ENCODE measurements at regions not wholly inside any gene's neighbourhood (a gene's known extent, or its start where the extent isn't known, plus 50 kb on each side); places are given as distances from the start of the nearest gene placed in this dataset.

DNA sequence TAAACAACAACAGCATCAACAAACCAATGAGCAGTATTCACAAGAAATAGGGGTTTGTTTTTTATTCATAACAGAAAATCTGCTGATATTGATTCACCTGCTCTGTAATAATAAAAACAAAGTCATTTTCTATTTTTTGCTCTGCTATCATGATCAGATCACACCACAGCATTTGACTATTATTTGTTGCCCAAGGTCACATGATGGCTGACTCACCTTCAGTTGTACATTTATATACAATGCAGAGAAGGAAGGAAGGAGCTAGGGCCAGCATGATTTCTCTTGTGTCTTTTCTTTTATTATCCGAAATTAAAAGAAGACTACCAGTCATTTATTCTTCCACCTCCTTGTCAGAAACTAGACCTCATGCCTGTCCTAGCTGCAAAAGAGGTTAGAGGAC lies 1427.7 kb upstream of the CELF4 start:
- DNase-seq (ENCODE audit: low read depth in 2 of 2) = no peak

DNA sequence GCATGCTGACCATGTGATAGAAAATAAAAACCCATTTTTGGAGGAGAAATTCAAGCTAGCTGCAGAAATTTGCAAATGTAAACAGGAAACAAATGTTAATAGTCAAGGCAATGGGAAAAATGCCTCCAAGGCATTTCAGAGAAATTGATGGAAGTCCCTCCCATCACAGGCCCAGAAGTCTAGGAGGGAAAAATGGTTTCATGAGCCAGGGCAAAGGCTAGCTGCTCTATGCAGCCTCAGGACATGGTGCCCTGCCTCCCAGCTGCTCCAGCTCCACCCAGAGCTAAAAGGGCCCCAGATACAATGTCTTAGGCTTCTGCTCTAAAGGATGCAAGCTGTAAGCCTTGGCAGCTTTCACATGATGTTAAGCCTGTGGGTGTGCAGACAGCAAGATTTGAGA lies 1419.4 kb upstream of the CELF4 start:
- no peak for DNase-seq (ENCODE audit: low read depth in 2 of 2)

DNA sequence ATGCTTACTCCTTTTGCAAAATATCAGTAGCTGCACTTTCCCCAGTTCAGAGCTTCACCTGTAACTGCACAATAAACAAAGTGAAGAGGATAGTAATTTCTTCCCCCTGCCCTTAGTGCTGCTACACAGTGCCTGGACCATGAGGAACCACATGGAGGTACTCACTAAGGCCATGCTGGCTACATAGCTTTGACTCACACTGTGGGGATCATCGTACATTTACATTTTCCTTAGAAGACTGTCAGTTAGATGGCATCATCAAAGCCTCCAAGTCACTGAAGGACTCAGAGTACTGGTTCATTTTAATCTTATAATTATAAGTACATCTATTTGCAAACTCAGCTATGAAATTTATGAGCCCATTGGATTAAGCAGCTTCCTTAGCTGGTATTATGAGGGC lies 1416.5 kb upstream of the CELF4 start:
- DNase-seq (ENCODE audit: low read depth in 2 of 2) = no peak

DNA sequence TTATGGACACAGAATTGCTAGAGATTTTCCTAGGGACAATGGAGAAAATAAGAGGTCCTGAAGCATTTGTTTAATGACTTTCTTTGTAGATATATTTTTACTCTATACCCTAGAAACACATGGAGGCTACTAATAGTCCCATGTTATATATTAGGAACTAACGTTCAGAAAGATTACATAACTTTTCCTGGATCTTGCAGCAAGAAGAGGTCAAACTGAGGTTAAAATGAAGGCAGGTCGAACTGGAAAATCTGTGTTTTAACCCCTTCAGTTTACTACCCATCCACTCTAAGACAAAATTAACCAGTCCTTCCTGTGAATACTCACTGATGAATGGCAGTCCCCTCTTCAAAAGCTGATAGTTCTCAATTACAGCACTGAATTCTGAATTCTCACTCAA lies 1415.8 kb upstream of the CELF4 start:
- no peak for DNase-seq (ENCODE audit: low read depth in 2 of 2)

DNA sequence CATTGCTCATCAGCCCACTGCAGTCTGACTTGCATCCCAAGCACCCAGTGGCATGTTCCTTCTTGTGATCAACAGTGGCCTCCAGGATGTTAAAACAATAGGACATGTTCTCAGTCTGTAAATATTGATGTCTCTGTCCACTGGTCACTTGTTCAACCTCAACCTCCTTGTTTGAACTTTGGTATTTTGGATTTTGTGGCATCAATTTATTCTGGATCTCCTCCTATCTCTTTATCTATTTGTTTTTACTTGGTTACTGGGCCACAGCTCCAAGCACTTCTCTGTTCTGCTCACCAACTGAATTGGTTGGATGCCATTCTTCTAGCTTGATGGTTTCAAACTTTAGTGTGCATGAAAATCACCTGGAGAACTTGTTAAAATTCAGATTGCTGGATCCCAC lies 1414.8 kb upstream of the CELF4 start:
- DNase-seq (ENCODE audit: low read depth in 2 of 2) = no peak

DNA sequence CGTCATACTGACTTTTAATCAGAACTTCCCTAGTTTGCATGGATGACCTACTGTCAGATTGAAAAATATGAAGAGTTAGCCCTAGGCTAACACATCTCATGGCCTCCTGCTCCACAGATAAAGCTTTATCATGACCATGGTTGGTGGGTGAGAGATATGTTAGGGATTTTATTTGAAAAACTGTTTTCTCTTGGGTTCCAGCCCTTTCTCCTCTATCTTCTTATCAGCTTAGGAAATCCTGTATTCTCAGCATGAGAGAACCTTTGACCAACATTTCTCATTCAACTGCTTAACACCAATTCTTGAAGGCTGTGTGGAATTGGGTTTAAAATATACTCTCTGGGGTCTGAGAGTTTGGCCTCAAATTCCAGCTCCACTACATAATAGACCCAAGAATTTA lies 1407.0 kb upstream of the CELF4 start:
- no peak for DNase-seq (ENCODE audit: low read depth in 2 of 2)

DNA sequence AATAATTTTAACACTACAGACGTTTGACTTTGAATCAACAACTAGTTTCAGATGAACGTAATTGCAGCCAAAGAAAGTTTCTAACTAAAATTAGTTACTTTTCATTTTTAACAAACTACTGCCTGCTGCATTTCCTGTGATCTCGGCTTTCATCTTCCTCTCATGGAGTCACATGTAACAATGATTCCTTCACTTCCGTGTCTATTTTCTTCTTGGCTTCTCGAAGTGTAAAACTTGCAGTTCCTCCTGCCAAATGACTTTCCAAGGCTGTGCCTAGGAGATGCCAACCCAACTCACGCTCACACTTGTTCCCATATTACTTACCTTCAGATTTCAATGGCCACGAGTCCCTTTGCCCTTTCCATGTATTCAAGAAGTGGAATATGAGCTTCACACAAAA lies 1406.3 kb upstream of the CELF4 start:
- no peak for DNase-seq (ENCODE audit: low read depth in 2 of 2)

DNA sequence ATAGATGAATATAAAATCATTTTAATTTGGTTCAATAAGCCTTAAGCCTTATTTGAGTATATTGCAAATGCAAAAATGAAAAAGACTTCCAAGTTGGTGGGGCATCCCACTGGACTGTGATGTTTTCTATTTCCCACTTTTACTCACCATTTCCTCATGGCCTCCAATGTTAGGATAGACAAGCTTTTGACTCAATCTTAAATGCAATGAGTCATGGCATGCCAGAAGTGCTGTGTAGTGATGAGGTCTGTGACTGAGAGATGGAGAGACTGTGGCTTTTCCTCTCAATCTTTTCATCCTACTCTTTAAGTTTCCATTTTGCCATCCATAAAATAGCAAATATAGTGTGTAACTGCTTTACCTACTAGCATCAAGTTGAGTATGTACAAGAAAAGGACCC lies 1401.2 kb upstream of the CELF4 start:
- DNase-seq (ENCODE audit: low read depth in 2 of 2) = no peak

DNA sequence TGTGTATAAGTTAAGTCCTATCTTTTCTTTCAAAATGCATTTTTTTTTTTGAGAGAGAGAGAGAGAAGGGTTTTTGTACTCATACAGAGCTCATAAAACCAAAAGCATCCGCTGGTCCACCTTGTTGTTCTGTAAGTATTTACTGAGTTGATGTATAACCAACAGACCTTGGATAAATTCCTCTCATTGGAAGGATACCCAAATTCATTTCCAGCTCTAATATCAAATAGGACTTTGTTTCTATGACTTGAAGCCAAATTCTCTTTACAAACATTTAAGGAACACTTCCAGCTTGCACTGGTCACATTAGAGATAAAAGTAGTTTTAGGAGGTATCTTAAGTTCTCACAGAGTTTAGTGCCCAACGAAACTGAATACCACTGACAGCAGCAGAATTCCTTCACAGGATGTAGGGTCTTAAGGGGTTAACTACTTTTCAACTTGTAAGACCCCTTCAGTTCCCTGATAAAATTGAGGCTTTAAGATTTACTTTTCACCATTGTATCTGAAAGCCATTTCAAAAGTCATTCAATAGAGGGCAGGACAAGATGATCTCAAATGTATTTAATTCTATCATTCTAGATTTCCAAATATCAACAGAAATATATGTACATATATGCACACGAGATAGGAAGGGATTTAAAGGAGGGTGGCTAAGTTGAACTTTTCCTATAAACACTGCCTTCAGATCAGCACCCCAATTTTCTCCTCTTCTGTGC lies 1398.5 kb upstream of the CELF4 start:
- no peak for DNase-seq (ENCODE audit: low read depth in 2 of 2)

DNA sequence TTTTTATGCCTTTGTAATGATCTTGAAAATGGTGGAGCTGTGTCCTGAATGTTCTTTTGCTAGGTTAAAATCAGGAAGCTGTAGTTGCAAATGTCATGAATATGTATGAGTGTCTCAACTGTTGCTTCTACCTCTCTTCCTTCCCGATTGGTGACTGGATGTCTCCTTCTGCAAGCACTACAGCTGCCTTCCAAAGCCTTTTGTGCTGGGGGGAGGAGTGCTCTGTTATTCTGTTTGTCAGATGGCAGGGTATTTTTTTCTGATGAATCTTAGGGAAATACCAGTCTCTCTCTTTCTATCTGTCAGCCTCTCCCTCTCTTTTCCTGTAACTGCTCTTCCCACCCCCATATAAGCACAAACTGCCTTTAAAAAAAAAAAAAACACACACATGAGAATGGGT lies 1396.3 kb upstream of the CELF4 start:
- DNase-seq (ENCODE audit: low read depth in 2 of 2) = no peak

DNA sequence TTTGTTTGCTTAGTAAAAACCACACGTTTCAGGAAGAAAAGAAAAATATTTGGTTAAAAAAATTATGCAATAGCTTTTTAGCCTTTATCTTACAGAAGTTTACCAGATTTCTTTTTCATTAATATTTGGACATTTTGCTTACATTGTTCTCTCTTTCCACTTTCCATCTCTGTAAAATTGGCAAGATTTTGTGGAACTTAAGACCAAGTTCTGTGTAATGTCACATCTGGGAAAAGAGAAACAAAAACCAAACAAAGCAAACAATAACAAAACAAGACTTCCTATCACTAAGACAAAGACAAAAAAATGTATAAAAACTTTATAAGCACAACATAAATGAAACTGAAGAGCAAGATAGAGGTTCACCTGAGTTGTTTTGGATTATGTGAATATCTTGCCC lies 1392.1 kb upstream of the CELF4 start:
- no peak for DNase-seq (ENCODE audit: low read depth in 2 of 2)

DNA sequence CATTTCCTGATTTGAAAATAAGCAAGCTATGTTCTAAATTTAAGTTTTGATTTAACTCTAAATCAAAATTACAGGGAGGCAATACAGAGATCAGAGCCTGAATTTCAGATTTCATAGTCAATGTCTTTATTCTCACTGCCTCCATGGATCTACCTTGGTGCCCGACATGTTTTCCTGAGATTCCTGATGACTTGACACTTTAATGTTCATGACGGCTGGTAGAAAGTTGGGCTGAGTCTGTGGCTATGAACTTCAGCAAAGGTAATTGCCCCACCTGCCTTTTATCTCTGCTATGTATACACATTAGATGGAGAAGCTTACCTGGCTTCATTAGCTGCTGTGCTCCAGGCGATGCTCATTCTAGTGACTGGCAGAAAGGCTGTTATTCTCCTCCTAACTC lies 1390.5 kb upstream of the CELF4 start:
- no peak for DNase-seq (ENCODE audit: low read depth in 2 of 2)

DNA sequence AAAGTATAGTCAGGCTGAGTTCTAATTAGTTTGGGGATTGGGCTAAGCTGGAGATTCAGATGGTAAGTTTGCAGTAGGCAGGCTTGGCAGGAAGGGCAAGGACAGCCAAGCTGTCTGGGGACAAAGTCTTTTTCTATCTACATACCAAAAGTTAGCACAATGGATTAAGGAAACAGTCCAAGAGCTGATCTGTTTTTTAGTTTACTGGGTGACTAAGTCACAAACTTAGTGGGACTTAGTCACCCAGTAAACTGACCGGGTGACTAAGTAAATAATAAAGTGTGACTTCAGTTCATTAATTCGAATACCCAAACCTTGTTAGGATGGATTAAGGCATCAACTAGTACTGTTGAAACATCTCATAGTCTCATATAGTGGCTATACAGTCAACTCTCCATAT lies 1386.0 kb upstream of the CELF4 start:
- DNase-seq (ENCODE audit: low read depth in 2 of 2) = no peak

DNA sequence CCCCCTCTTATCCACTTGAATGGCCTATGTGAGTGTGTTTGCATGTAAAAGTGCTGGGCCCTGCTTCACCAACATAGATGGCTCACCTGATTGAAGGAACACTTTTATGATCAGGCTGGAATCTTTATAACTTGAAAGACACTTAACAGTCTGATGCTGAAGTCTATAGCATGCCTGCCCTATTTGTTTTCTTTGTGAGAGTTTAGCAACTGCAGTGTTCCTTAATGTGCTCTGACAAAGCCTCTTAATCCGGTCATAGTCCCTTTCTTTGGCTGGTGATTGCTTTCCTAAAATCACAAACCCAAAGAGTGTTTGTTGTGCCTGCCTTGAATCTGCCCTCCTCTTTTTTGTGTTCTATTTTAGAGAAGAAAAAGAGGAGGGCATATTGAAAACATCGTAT lies 1382.8 kb upstream of the CELF4 start:
- no peak for DNase-seq (ENCODE audit: low read depth in 2 of 2)

DNA sequence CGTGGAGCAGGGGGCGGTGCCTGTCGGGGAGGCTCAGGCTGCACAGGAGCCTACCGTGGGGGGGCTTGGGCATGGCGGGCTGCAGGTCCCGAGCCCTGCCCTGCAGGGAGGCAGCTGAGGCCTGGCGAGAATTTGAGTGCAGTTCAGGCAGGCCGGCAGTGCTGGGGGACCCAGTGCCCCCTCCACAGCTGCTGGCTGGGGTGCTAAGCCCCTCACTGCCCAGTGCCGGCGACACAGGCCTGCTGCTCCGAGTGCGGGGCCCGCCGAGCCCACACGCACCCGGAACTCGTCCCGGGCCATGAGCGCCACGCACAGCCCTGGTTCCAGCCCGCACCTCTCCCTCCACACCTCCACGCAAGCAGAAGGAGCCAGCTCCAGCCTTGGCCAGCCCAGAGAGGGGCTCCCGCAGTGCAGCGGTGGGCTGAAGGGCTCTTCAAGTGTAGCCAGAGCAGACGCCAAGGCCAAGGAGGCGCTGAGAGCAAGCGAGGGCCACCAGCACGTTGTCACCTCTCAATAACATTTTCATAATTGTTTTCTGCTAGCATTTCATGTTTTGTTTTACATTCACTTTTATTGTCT lies 1378.9 kb upstream of the CELF4 start:
- DNase-seq (ENCODE audit: low read depth in 2 of 2) = no peak

DNA sequence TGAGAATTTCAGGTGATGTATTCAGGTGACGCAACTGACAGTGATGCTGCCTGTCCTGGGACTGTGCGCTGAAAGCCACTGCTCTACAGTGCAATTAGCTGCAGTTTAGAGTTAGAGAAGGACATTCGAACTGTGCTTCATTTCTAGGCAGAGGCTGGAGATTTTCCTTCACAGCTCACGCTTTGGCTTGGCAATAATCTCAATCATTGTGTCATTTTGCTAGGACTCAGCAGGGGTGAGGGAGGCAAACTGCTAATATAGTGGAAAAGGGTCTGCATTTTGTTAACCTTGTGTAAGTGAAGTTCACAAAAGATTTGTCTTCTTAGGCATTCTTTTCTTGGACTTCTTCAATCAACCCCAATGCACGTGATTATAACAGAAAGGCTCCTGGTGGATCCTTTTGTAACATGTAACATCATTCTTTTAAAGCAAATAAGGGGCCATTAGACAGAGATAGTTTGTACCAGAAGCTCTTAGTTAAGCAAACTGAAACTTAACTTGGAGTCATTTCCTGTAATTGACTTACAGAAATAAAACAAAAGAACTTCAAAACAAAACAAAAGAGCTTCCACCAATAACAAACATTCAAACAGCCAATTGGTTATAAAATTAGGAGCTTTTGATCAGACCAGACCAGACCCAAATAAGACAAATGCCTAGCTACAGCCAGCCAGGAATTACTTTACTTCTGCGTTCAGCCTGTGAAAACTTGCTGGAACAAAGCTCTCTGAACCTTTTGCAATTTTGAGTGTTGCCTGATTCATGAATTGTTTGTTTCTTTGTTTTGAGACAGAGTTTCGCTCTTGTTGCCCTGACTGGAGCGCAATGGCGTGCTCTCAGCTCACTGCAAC lies 1376.3 kb upstream of the CELF4 start:
- DNase-seq (ENCODE audit: low read depth in 2 of 2) = no peak

DNA sequence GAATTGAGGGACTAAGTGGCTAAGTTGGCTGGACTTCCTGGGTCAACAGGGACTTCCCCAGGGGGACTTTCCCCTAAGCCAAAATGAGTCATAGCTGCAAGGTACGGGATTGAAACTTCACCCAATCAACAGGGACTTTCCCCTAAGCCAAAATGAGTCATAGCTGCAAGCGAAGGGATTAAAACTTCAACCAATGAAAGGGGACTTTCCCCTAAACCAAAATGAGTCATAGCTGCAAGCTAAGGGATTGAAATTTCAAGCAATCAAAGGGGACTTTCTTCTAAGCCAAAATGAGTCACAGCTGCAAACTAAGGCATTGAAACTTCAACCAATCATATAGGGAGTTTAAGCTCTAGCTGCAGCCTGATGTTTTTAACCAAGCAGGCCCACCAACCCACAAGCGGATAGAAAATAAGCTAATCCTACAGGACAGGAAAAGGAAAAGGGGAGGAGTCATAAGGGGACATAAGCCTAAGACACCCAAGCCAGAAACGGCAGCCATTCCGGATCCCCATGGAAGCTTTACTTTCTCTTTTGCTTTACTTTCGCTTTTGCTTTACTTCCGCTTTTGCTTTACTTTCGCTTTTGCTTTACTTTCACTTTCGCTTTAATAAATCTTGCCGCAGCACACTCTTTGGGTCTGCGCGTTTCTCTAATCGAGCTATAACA lies 1375.4 kb upstream of the CELF4 start:
- DNase-seq (ENCODE audit: low read depth in 2 of 2) = peak; percentile 14 to 21

DNA sequence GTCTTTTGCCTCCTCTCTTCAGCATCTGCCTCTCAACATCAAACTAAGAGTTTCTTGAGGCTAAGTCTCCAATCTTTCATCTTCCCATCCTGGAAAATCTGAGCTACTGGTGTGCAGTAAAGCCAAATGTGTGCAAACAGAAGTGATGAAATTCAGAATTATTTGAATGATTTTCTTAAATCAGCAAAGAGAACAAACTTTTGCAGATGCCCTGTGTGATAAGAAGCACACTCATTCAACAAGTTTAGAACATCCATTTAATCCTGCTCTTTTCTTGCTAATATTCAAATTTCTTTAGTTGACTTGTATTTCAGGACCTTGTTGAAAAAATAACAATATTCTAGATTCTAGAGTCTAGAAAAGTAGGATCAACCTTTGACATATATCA lies 1374.9 kb upstream of the CELF4 start:
- no peak for DNase-seq (ENCODE audit: low read depth in 2 of 2)

DNA sequence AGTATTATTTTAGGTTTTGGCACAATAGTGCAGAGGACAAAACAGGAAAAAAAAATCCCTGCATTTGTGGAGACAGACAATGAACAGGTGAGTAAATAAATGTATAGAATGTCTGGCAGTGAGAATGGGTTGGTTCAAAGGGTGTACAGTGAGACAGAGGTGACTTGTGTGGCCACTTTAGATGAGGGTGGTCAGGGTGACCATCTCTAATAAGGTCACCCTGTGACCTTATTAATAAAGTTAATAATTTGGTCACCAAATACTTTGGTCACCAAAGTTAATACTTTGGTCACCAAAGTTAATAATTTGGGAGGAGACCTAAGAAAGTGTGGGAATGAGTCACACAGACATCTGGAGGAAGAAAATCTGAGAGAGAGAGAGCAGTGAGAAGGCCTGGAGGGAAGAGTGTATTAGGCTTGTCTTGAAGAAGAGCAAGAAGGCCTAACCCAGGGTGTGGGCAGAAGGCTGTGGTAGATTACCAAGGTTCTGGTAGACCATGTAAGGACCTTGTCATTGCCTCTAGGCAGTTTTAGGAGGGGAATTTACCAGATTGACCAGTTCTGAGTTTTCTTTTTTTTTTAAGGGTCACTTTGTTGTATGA lies 1368.4 kb upstream of the CELF4 start:
- no peak for DNase-seq (ENCODE audit: low read depth in 2 of 2)

DNA sequence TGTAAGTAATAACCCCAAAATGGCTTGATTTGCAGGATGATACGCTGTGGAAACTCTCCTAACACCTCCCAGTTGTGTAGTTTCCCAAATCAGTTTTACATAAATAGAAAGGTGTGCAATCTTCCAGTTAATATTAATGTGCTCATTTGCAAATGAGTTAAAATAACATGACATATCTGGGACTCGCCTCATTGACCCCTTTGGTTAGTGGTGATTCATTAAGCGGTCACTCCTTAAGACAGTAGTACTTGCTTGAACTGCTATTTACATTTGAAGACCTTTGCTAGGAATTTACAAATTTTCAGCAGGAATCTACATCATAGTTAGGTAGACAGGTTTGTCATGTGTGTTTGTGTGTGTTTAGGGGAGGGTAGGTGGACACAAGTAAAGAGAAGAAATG lies 1367.7 kb upstream of the CELF4 start:
- no peak for DNase-seq (ENCODE audit: low read depth in 2 of 2)

DNA sequence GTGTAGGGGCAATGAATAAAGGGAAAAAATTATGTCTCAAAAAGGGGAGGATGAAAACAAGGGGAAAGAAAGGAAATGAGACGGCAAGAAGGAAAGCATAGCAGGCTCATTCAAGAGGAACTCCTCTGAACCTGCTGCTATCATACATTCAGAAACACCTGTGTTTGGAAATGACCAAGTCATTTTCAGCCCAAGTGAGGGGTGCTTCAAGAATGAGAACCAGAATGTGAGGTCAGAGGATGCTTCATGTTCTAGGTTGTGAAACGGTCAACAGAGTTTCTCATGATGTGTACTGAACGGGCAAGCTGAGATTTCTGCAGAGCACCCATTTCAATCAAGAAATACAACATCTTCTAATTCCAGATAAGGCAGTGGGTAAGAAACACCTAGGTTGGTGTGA lies 1367.2 kb upstream of the CELF4 start:
- DNase-seq (ENCODE audit: low read depth in 2 of 2) = no peak

DNA sequence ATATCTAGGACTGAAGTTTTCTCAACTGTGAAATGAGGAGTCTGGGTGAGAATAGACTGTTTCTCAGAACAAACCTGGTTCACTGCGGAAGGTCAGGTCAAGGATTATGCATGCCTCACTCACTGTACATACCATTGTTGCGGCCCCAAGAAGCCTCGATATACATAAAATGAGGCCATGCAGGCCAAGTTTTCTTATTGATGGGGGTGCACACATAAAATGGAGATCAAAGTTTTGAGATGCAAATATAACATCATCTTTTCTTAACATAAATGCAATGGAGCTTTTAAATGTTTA lies 1366.1 kb upstream of the CELF4 start:
- DNase-seq (ENCODE audit: low read depth in 2 of 2) = no peak

All from stimulated activated CD4-positive, alpha-beta T cell treated with anti-CD3 and anti-CD28 coated beads, Interleukin-1b, Interleukin-23, amount 100 ng/mL, for 1 hour (primary cell).